ENCODE measurements at regions not wholly inside any gene's neighbourhood (a gene's known extent, or its start where the extent isn't known, plus 50 kb on each side); places are given as distances from the start of the nearest gene placed in this dataset.

GRCh38 chr4:176910646-176911045 lies 117.9 kb upstream of the VEGFC start:
- Histone ChIP-seq H3K27ac (no peak overlapping the region), H3K27me3 (no peaks in the 10 kb centered on the region), H3K4me1 (no peaks in the 10 kb centered on the region), H3K36me3 (no peaks in the 10 kb centered on the region), H3K4me3 (no peak overlapping the region), H3K9me3 (no peaks in the 10 kb centered on the region)
- TF ChIP-seq POLR2A (IDR thresholded peaks at IDR 0.05) (no peak), CTCF (IDR thresholded peaks at IDR 0.05) (no peak)
- no peak for DNase-seq
- intact Hi-C loops (cut with DNase I; ENCODE audit: low total_unique reads) = no loop called here

- H3K27me3 ChIP-seq = no peaks in the 10 kb centered on the region
- H3K4me3 ChIP-seq = no peak overlapping the region
- no peaks in the 10 kb centered on the region for H3K9me3 ChIP-seq
- no peak for DNase-seq
- no peak overlapping the region for H3K27ac ChIP-seq
- H3K36me3 ChIP-seq = no peaks in the 10 kb centered on the region
- H3K4me1 ChIP-seq = no peaks in the 10 kb centered on the region
- intact Hi-C loops (cut with DNase I; ENCODE audit: low total_unique reads) = no loop called here
- TF ChIP-seq POLR2A (IDR thresholded peaks at IDR 0.05) = no peak
- TF ChIP-seq CTCF (IDR thresholded peaks at IDR 0.05) = no peak
Observed at GRCh38 chr4:176919631-176920030, 126.9 kb upstream of the VEGFC start.

- H3K4me3 ChIP-seq = no peak overlapping the region
- H3K4me1 ChIP-seq = no peaks in the 10 kb centered on the region
- intact Hi-C loops (cut with DNase I; ENCODE audit: low total_unique reads) = no loop called here
- H3K36me3 ChIP-seq = no peaks in the 10 kb centered on the region
- TF ChIP-seq CTCF (IDR thresholded peaks at IDR 0.05) (no peak), POLR2A (IDR thresholded peaks at IDR 0.05) (no peak)
- H3K27me3 ChIP-seq = no peaks in the 10 kb centered on the region
- DNase-seq = no peak
- H3K9me3 ChIP-seq = no peaks in the 10 kb centered on the region
- H3K27ac ChIP-seq = no peak overlapping the region
Observed at GRCh38 chr4:176920694-176921093, 128.0 kb upstream of the VEGFC start.

GRCh38 chr4:176921256-176921655 lies 128.5 kb upstream of the VEGFC start:
- no peak for DNase-seq
- Histone ChIP-seq H3K9me3 (no peaks in the 10 kb centered on the region), H3K27me3 (no peaks in the 10 kb centered on the region), H3K4me1 (no peaks in the 10 kb centered on the region), H3K27ac (no peak overlapping the region), H3K4me3 (no peak overlapping the region), H3K36me3 (no peaks in the 10 kb centered on the region)
- intact Hi-C loops (cut with DNase I; ENCODE audit: low total_unique reads) = no loop called here
- TF ChIP-seq POLR2A (IDR thresholded peaks at IDR 0.05) (no peak), CTCF (IDR thresholded peaks at IDR 0.05) (no peak)

GRCh38 chr4:176924238-176924637 lies 131.5 kb upstream of the VEGFC start:
- no peak overlapping the region for H3K27ac ChIP-seq
- no peak for TF ChIP-seq POLR2A (IDR thresholded peaks at IDR 0.05)
- no peak for TF ChIP-seq CTCF (IDR thresholded peaks at IDR 0.05)
- no peaks in the 10 kb centered on the region for H3K4me1 ChIP-seq
- no peaks in the 10 kb centered on the region for H3K36me3 ChIP-seq
- H3K4me3 ChIP-seq = no peak overlapping the region
- H3K9me3 ChIP-seq = no peaks in the 10 kb centered on the region
- intact Hi-C loops (cut with DNase I; ENCODE audit: low total_unique reads) = no loop called here
- no peak for DNase-seq
- no peaks in the 10 kb centered on the region for H3K27me3 ChIP-seq

All from uterus (tissue), 3 donors.